ENCODE measurements at regions not wholly inside any gene's neighbourhood (a gene's known extent, or its start where the extent isn't known, plus 50 kb on each side); places are given as distances from the start of the nearest gene placed in this dataset.
"Not testable (repeated sequence)": the region's sequence is repeated elsewhere in the genome, so short reads cannot be mapped to it uniquely, and the experiment has no call there.

DNA sequence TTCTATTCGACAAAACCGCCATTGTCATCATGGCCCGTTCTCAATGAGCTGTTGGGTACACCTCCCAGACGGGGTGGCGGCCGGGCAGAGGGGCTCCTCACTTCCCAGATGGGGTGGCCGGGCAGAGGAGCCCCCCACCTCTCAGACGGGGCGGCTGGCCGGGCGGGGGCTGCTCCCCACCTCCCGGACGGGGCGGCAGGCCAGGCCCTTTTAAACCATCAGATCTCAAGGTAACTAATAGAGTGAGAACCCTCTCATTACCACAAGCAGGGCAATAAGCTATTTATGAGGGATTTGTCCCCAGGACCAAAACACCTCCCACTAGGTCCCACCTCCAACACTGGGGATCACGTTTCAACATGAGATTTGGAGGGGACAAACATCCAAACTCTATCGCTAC, 571.5 kb downstream of the INSC start:
- TF ChIP-seq POLR2A, POLR2AphosphoS5, TAF1, SPI1 (IDR thresholded peaks at IDR 0.05; ENCODE audit: low read depth, low read length): not testable (repeated sequence)
